HCT116 (cell line): ENCODE measurements at regions not wholly inside any gene's neighbourhood (a gene's known extent, or its start where the extent isn't known, plus 50 kb on each side); places are given as distances from the start of the nearest gene placed in this dataset.

Experiments
- CEBPB ChIP-seq: IDR thresholded peaks from 2 replicates; pipeline ENCODE4 v1.6.1; 2012; ENCODE audit warnings: low read depth
- ELF1 ChIP-seq: IDR thresholded peaks from 2 replicates; pipeline ENCODE4 v1.6.1; 2012; ENCODE audit warnings: low read depth, borderline replicate concordance
- EZH2 ChIP-seq: fragments of 200-600 bp; sonication (generic); IDR thresholded peaks from 2 replicates; pipeline ENCODE4 v1.6.1; 2017; ENCODE audit warnings: antibody characterized with exemption, mixed run types
- EZH2phosphoT487 ChIP-seq: fragments of 200-600 bp; IDR thresholded peaks from 2 replicates; pipeline ENCODE4 v1.6.1; 2018; ENCODE audit warnings: antibody characterized with exemption, borderline replicate concordance
- POLR2A ChIP-seq: IDR thresholded peaks from 2 replicates; pipeline ENCODE4 v1.7.0; 2011; ENCODE audit warnings: borderline replicate concordance; ENCODE audit not compliant: insufficient read depth, insufficient read length; ENCODE audit errors: extremely low read depth
- POLR2AphosphoS5 ChIP-seq: IDR thresholded peaks from 2 replicates; pipeline ENCODE4 v1.6.1; 2011; ENCODE audit warnings: mild to moderate bottlenecking, low read depth, low read length, moderate library complexity
- SP1 ChIP-seq: IDR thresholded peaks from 2 replicates; pipeline ENCODE4 v1.6.1; 2012; ENCODE audit warnings: low read depth
- TCF7L2 ChIP-seq: IDR thresholded peaks from 2 replicates; pipeline ENCODE4 v1.7.0; 2011; ENCODE audit warnings: borderline replicate concordance, inconsistent platforms; ENCODE audit not compliant: insufficient read depth, insufficient read length; ENCODE audit errors: extremely low read depth
- ZNF274 ChIP-seq: fragments of 200-500 bp; sonication (Bioruptor generic); IDR thresholded peaks from 2 replicates; pipeline ENCODE4 v1.6.1; 2014; ENCODE audit warnings: mild to moderate bottlenecking, low read depth, low read length, inconsistent platforms
- TF ChIP-seq, protein P1 (sequence below), 3 experiments: fragments of 200-600 bp in 1 of 3; sonication (generic) in 1 of 3; IDR thresholded peaks in 2 of 3; conservative IDR thresholded peaks in 1 of 3; 2 replicates each; pipeline ENCODE4 v1.5.1; 2012 to 2017; ENCODE audit warnings: low read depth in 2 of 3, low read length in 2 of 3, antibody characterized with exemption in 1 of 3, borderline replicate concordance in 1 of 3, control low read depth in 1 of 3, mild to moderate bottlenecking in 1 of 3, mixed read lengths in 1 of 3, mixed run types in 1 of 3, moderate library complexity in 1 of 3; ENCODE audit not compliant: insufficient read depth in 1 of 3
- TF ChIP-seq, protein P2 (sequence below): IDR thresholded peaks from 2 replicates; pipeline ENCODE4 v1.6.1; 2012; ENCODE audit warnings: low read depth
- TF ChIP-seq, protein P3 (sequence below): IDR thresholded peaks from 2 replicates; pipeline ENCODE4 v1.6.1; 2012
- TF ChIP-seq, protein P4 (sequence below): IDR thresholded peaks from 2 replicates; pipeline ENCODE4 v1.6.1; 2012

DNA sequence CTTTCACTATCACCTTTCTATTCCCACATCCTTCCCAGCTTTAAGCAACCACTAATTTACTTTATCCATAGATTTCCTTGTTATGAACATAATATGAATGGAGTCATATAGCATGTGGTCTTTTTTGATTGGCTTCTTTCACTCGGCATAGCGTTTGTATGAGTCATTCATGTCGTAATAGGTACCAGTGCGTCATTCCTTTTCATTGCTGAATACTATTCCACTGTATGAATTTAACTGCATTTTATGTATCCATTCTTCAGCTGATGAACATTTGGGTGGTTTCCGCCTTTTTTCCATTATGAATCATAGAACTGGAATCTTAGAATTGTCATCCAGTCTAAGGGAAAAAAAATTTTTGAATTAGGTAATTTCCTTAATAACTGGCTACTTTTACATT lies 411.3 kb upstream of the AUTS2 start:
- TF ChIP-seq EZH2 (no peak), POLR2A (no peak), CEBPB (no peak), SP1 (no peak), EZH2phosphoT487 (no peak), TCF7L2 (no peak), ELF1 (no peak), POLR2AphosphoS5 (no peak), ZNF274 (no peak)
- TF ChIP-seq, protein P1, sequence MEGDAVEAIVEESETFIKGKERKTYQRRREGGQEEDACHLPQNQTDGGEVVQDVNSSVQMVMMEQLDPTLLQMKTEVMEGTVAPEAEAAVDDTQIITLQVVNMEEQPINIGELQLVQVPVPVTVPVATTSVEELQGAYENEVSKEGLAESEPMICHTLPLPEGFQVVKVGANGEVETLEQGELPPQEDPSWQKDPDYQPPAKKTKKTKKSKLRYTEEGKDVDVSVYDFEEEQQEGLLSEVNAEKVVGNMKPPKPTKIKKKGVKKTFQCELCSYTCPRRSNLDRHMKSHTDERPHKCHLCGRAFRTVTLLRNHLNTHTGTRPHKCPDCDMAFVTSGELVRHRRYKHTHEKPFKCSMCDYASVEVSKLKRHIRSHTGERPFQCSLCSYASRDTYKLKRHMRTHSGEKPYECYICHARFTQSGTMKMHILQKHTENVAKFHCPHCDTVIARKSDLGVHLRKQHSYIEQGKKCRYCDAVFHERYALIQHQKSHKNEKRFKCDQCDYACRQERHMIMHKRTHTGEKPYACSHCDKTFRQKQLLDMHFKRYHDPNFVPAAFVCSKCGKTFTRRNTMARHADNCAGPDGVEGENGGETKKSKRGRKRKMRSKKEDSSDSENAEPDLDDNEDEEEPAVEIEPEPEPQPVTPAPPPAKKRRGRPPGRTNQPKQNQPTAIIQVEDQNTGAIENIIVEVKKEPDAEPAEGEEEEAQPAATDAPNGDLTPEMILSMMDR (IDR thresholded peaks at IDR 0.05 in 2 of 3, conservative IDR thresholded peaks at IDR 0.05 in 1 of 3; ENCODE audit: borderline replicate concordance in 1 of 3, insufficient read depth in 1 of 3, low read depth in 2 of 3, low read length in 2 of 3): no peak
- TF ChIP-seq, protein P2, sequence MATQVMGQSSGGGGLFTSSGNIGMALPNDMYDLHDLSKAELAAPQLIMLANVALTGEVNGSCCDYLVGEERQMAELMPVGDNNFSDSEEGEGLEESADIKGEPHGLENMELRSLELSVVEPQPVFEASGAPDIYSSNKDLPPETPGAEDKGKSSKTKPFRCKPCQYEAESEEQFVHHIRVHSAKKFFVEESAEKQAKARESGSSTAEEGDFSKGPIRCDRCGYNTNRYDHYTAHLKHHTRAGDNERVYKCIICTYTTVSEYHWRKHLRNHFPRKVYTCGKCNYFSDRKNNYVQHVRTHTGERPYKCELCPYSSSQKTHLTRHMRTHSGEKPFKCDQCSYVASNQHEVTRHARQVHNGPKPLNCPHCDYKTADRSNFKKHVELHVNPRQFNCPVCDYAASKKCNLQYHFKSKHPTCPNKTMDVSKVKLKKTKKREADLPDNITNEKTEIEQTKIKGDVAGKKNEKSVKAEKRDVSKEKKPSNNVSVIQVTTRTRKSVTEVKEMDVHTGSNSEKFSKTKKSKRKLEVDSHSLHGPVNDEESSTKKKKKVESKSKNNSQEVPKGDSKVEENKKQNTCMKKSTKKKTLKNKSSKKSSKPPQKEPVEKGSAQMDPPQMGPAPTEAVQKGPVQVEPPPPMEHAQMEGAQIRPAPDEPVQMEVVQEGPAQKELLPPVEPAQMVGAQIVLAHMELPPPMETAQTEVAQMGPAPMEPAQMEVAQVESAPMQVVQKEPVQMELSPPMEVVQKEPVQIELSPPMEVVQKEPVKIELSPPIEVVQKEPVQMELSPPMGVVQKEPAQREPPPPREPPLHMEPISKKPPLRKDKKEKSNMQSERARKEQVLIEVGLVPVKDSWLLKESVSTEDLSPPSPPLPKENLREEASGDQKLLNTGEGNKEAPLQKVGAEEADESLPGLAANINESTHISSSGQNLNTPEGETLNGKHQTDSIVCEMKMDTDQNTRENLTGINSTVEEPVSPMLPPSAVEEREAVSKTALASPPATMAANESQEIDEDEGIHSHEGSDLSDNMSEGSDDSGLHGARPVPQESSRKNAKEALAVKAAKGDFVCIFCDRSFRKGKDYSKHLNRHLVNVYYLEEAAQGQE: no peak
- TF ChIP-seq, protein P3, sequence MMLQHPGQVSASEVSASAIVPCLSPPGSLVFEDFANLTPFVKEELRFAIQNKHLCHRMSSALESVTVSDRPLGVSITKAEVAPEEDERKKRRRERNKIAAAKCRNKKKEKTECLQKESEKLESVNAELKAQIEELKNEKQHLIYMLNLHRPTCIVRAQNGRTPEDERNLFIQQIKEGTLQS: no peak
- TF ChIP-seq, protein P4, sequence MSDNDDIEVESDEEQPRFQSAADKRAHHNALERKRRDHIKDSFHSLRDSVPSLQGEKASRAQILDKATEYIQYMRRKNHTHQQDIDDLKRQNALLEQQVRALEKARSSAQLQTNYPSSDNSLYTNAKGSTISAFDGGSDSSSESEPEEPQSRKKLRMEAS: no peak
